ENCODE measurements at regions not wholly inside any gene's neighbourhood (a gene's known extent, or its start where the extent isn't known, plus 50 kb on each side); places are given as distances from the start of the nearest gene placed in this dataset.
A peak's percentile ranks its signal among the peaks of the same experiment; 100 is the strongest.

DNA sequence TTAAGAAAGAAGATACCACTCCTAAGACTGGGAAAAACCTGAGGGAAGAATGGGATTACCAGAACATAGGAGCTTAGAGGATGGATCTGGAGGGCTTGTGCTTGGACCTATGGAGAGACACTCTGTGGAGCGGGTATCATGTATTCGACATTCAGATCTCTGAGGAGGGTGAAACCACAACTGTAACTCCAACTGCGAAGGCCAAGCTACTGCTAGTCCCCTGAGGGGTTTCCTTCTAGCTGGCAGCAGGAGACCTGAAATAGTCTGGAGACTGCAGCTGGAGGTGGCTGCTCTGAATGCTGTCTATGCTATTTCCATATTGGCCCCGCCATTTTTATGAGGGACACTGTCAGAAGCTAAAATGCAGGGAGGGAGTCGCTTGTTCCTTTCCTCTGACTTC, 462.3 kb downstream of the PTPRC start:
- no peak for DNase-seq (ENCODE audit: low read depth in 3 of 3)

DNA sequence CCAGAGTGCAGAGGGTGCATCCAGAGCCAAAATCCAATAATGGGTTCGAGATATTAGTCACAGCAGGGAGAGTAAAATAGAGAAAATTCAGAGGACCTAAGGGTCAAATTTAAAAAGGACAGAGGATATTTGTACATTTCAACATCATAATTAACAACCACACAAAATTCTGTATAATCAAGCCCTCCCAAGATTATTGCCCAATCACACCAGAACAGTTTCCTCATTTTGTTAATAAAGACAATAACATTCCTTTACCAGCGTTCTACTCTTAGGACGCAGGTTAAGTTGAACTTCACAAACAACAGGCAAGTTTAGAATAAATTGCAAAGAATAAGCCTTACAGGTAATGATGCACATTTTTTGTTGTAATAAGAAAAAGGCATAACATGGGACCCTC, 462.8 kb downstream of the PTPRC start:
- DNase-seq (ENCODE audit: low read depth in 3 of 3) = no peak

DNA sequence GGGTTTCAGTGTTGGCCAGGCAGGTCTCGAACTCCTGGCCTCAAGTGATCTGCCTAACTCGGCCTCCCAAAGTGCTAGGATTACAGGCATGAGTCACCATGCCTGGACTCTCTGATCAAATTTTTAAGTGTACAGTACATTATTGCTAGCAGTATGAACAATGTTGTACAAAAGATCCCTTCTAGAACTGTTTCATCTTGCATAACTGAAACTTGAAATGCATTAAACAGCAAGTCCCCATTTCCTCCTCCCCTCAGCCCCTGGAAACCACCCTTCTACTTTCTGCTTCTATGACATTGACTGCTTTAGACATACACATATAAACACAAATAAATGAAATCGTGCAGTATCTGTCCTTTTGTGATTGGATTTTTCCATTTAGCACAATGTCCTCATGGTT, 463.4 kb downstream of the PTPRC start:
- no peak for DNase-seq (ENCODE audit: low read depth in 3 of 3)

DNA sequence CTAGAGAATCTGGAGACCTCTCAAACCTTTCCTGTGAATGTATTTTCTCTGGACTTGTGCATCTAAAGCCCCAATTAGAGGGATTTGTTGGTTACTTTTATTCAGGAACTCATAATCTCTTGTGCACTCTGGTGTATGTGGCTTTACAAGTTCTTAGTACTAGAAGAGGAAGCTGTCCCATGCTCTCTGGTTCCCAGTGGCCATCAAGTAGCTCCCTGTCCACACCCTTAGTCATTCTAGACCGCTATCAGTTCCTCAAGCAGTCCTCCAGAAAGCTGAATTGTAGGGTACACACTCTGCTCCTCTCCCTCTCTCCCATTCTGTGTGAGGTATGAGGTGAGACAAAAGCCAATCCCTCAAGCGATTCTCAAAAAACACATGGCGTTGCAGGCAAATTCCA, 470.3 kb downstream of the PTPRC start:
- no peak for DNase-seq (ENCODE audit: low read depth in 3 of 3)

DNA sequence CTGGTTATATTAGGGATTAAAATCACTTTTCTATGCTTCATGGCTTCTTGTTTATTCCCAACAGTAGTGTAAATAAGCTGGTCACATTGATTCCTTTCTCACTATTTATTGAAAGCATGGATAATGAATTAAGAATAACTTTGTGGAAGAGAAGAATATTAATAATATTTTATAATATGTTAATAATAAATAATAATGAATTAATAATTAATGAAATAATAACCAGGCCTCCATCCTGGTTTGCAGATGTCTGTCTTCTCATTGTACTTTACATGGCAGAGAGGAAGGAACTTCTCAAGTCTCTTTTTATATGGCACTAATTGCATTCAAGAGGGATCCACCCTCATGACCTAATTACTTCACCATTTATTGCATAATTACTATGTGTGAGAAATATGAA, 473.5 kb downstream of the PTPRC start:
- DNase-seq (ENCODE audit: low read depth in 3 of 3) = no peak

DNA sequence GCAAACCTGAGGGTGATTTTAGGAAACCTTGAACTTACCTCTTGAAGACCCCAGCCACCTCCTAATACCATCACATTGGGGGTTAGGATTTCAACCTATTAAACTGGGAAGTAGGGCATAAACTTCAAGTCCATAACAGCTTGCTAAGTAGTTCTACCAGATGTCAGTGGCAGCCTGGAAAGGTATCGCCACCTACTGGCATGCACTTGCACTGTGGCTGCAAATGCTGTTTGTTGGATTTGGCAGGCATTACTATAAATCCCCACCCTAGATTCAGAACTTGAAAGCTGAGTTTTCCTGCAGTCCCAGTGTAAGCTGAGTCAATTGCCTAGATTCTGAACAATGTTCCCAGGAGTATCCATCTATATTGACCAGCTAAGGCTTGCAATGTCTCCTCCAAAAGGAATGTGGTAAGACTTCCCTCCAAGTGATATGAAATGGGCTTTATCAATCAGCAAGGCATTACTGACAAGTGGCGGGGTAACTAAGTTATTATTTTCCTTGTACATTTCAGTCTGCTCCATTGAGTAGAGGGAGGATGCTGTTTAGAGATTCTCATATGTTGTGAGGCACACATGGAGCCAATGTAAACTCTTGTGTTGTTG, 474.5 kb downstream of the PTPRC start:
- peak; percentile 23 to 39 (median 29) for DNase-seq (ENCODE audit: low read depth in 3 of 3)

DNA sequence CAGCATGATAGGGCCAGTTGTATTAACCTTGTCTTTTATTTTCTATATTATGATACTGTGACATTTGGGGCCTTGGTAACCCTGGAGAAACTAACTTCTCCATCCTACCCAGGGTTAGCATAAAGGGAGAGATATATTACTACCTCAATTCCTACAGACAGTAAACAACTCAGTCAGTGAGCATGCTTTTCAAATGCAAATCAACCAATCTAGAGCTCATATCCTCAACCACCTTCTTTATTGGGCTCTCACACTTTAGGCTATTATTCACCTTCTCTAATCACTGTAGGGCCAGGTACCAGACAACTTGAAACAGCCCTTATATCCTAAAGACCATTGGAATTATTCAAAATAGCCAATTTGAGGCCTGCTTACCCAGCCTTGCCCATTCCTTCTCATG, 477.6 kb downstream of the PTPRC start:
- DNase-seq (ENCODE audit: low read depth in 3 of 3) = no peak

DNA sequence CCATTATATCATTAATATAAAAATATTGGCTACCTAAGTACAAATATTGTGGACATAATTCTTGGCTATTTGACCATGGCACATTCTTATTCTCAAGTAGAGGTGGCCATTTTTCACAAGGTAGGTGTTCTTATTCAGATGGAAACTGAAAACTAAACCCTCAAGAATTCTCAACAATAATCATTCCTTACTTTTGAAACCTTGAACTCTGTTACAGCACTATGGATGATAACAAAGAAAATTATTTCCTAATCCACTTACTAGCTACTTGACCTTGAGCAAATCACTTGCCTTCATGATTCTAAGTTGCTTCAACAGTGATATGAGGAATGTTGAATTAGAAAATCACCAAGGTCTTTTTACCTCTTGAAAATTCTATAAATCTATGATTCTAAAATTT, 482.2 kb downstream of the PTPRC start:
- no peak for DNase-seq (ENCODE audit: low read depth in 3 of 3)

DNA sequence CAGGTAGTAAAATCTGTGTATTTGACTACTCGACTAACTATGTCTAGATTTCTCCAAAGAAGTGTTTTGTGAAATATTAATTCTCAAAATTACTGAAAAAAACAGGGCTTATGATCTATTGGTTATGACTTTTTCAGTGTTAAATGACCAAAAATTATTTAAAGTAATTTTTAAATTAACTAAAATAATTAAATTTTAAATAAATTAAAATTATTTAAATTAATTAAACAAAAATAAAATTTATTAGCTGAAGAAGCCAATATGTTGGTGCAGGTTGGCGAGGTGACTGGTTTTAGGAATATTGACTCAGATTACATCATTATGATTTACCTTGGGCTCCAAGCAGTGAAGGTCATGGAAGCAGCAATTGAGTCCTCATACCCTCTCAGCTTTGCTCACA, 483.2 kb downstream of the PTPRC start:
- DNase-seq (ENCODE audit: low read depth in 3 of 3) = no peak

DNA sequence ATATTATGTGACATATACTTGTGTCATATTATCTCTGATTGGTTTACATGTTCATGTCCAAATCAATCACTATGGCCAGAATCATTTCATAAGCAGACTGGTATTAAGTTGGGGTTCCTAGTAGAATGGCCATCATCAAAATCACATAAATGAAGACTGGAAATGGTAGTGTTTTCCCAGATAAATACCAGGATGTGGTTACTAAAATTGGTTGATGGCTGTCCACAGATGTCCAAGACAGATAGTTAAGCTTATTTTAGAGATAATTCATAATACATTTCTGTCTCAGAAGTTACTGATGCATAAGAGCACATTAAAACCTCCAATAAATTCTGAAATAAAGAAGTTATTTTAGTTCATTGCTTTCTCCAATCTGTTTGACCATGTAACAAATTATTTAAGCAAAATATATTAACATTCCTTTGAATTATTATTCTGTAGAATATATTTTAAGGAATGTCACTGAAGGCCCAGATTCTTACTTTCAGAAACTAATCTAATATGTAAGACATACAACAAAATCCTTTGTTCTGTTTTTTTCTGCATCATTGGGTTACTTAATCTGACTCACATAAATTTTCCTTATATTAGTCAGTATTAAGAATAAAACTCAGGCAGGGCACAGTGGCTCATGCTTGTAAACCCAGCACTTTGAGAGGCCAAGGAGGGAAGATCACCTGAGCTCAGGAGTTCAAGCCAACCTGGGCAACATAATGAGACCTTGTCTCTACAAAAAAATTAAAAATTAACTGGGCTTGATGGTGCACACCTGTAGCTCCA, 483.9 kb downstream of the PTPRC start:
- no peak for DNase-seq (ENCODE audit: low read depth in 3 of 3)

DNA sequence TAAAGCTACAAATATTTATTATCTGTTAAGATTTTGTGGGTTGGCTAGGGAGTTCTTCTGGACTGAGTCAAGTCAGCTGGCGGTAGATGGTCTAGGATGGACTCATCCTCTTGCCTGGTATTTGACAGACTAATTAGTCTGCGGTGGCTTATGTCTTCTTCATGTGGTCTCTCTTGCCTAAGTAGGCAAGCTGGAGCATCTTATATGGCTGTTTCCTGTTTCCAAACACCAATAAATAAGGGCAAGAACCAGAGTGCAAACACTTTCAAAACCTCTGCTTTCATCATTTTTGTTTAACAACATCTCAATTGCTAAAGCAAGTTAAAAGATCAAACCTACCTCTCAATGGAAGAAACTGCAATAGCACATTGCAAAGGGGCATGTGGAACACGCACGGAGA, 484.8 kb downstream of the PTPRC start:
- DNase-seq (ENCODE audit: low read depth in 3 of 3) = no peak

DNA sequence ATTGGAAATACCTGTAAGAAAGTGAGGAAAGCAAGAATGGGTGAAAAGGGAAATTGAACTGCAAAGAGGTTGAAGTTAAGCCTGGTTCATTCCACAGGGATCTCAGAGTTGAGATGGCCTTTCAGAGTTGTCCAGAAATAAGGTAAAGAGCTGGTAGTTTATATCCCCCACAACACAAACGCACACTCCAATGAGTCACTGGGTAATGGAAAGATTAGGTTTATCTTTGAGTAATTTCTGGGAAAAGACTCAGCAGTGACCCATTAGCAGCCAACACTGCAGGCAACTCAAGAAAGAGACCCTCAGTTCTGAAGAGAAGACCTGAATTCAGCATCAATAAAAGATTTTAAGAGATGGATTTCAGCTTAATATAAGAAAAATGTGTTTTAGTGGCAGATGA, 485.5 kb downstream of the PTPRC start:
- DNase-seq (ENCODE audit: low read depth in 3 of 3) = no peak

DNA sequence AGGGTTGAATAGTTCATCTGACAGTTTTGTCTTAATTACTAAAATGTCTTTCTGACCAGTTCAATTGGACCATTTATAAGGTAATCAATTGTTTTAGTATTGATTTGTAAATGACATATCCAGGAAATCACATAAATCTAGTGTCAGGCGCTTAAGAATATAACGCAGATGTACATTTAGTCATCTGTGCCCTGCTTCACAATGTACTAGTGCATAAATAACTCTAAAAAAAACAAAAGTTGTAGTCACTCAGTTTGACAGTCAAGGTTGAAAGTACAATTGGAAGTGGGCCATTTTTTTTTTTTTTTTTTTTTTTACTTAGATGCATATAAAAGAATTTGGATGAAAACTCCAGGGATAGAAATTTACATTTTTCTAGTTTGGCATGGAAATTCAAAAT, 490.4 kb downstream of the PTPRC start:
- no peak for DNase-seq (ENCODE audit: low read depth in 3 of 3)

DNA sequence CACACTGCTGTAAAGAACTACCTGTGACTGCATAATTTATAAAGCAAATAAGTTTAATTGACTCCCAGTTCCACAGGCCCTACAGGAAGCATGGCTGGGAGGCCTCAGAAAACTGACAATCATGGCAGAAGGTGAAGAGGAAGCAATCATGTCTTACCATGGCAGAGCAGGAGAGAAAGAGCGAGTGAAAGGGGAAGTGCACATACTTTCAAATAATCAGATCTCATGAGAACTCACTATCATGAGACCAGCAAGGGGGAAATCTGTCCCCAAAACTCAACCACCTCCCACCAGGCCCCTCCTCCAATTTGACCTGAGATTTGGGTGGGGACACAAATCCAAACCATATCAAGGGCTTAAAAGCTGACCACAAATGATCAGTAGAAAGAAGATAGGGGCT, 493.2 kb downstream of the PTPRC start:
- DNase-seq (ENCODE audit: low read depth in 3 of 3) = no peak

DNA sequence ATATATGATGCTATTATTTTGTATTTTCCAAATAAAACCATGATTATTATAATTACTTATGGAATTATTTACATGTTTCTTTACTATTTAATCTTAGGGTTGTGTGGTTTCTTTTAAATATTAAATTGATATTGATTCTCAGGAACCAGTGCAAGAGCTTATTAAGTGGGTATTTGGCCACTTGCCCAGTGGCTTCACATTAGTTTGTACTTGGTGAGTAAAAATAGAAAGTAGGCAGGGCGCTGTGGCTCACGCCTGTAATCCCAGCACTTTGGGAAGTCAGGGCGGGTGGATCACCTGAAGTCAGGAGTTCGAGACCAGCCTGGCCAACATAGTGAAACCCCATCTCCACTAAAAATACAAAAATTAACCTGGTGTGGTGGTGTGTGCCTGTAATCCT, 497.1 kb downstream of the PTPRC start:
- DNase-seq (ENCODE audit: low read depth in 3 of 3) = no peak

DNA sequence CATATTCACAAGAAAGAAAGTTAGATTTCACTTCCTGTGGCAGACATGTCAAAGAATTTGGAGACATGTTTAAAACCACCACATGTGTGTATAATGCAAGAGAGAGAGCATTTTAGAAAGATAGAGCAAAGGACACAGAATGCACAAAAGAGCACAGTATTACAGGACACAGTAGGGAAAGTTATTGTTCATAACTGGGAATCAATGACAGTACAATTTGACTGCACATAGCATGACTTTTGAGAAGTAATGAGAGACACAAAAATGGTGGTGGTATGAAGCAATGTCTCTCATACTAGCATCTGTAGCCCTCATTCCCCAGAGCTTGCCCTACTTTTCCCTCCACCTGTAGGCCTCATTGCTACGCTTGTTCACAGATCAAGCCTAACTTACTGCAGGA, 499.2 kb downstream of the PTPRC start:
- no peak for DNase-seq (ENCODE audit: low read depth in 3 of 3)

DNA sequence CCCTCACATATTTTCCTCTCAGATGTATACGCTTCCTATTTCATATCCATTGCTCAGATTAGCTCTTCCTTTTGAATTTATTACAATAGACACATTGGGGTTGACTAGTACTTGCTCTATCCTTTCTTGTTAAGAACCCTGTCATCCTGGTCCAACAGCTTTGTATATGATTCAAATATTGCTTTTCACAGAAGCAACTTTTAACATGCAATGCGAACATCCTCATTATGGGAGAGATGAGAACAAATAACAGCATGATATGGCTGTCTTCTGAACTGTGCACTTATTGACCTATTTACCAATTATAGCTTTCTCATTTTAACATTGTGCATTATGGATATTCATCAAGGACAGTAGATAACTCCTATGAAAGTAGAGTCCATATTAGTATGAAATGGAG, 510.8 kb downstream of the PTPRC start:
- DNase-seq (ENCODE audit: low read depth in 3 of 3) = no peak

DNA sequence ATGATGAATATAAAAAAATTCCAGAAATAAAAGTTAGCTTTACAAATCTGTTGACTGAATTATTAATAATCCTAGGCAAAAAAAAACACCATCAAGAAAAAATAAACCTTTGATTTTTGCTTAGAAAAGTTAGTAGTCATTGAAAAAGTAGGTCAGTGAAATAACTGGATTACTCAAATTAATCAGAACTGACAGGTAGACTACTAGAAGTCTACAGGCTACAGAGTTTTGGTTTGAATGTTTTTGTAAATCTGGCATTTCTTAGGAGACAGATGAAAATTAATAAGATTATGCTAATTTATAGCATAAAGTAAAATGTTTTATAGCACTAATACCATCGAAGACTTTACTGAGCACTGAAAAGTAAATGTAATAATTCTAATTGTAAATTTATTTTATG, 511.9 kb downstream of the PTPRC start:
- DNase-seq (ENCODE audit: low read depth in 3 of 3) = no peak

DNA sequence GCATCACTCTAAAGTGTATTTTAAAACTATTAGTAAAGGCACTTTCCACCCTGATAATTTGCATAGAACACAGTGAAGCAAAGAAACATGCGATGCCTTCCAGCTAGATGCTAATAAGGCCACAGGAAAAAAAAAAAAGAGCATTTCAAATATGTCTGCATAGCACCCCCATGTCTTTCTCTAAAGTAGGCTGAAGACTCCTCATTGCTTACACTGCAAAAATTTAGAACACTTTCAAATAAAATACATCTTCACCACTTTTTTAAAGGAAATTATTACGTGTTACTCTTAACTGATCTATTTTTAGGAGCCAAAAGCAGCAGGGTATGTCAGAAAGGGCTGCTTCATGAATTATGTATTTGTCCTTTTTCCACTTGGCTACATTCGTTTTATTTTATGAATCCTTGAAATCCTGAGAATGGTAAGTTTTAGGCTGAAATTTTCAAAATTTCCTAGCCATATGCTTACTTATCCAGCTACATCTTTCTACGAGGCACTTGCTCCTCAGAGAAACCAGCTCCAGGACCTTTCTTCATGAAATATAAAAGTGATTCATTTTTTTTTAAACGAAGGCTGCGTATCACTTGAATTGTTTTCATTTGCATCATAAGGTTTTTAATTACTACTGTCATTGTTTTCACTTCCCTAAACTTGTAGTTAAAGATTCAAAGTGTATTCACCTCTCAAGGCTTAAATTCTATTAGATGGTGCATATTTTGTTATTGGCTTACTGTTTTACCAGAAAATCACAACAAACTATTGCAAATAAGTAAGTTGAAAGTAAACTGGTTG, 513.0 kb downstream of the PTPRC start:
- DNase-seq (ENCODE audit: low read depth in 3 of 3) = no peak

DNA sequence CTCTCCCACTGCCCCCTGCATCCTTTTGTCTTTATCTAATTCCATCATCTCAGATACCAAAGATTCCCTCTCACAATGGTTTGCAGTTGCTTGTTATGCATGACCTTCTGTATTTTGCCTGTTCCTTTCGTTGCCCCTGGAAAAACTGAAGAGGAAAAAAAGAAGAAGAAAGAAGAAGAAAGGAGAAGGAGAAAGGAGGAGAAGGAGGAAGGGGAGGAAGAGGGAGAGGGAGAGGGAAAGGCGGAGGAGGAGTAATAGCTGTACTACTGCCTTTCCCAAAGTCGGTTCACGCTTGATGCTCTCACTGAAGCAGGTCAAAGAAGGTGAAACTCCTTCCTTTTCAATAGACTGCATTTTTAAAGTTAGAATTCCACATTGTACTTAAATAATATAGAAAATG, 513.8 kb downstream of the PTPRC start:
- no peak for DNase-seq (ENCODE audit: low read depth in 3 of 3)

DNA sequence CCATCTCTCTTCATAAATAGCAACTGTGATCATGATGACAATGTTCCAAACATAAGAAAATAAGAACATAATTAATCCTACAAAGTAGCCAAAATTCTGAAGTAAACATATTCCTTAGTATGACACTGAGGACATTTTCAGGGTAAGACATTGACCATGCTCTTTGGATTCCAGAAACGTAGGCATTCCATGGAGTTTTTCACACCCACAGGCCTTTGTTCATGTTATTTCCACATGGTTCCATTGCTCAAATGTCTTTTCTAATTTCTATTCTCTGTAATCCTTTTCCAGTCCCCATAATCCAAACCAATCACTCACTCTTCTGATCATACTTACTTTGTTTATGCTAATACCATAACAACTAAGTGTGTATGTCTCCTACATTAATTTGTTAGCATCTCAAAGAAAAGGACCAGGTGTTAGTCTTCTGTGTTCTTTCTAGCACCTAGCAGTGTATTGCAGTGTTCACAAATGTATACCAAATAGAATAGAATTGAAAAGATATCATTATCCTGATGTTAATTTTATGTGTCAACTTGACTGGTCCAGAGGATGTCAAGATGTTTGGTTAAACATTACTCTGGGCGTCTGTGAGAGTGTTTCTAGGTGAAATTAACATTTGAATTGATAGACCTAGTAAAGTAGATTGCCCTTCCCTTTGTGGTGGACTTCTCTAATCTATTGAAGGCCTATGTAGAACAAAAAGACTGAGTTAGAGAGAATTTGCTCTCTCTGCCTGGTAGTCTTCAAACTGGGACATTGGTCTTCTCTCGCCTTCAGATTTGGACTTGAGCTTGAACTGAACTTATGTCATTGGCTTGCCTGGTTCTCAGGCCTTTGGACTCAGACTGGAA, 516.6 kb downstream of the PTPRC start:
- DNase-seq (ENCODE audit: low read depth in 3 of 3) = no peak

DNA sequence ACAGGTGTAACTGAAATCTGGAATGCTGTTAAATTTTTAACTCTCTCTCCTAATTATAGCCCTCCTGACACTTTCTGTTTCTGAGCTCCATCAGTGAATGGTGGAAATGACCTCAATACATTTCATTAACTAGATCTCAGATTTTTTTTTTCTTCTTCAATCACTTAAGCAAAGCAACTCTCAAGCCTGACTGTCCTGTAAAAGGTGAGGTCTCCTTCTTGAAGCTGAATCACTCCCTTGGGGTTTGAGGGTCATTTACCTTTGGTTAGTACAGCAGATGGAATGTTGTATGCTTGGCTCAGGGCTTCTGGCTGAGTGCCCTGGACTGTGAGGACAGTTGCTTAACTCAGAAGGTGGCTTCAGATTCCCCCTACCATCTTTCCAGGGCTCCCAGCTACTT, 518.7 kb downstream of the PTPRC start:
- DNase-seq (ENCODE audit: low read depth in 3 of 3) = no peak

Data from stimulated activated CD4-positive, alpha-beta T cell treated with anti-CD3 and anti-CD28 coated beads, TNF-alpha, amount 100 ng/mL, for 4 hours (primary cell).